ENCODE measurements at regions not wholly inside any gene's neighbourhood (a gene's known extent, or its start where the extent isn't known, plus 50 kb on each side); places are given as distances from the start of the nearest gene placed in this dataset.

- Histone ChIP-seq H3K4me1 (ENCODE audit: control insufficient read depth, insufficient read depth, low read length) (no peaks in the 10 kb centered on the region), H3K9me3 (ENCODE audit: control insufficient read depth, insufficient read depth, low read depth, low read length) (no peaks in the 10 kb centered on the region), H3K4me3 (ENCODE audit: low read depth, low read length) (no peak overlapping the region), H3K9ac (ENCODE audit: low read length) (no peak overlapping the region), H3K27me3 (ENCODE audit: control insufficient read depth, insufficient read depth, low read length) (no peaks in the 10 kb centered on the region), H3K27ac (ENCODE audit: low read depth, low read length) (no peak overlapping the region), H3K36me3 (ENCODE audit: control insufficient read depth, insufficient read depth, low read length) (no peaks in the 10 kb centered on the region)
Measured at GRCh38 chr13:33392794-33393405, 107.3 kb upstream of the STARD13 start.

GRCh38 chr13:33394294-33394932 lies 108.9 kb upstream of the STARD13 start:
- no peaks in the 10 kb centered on the region for H3K9me3 ChIP-seq (ENCODE audit: control insufficient read depth, insufficient read depth, low read depth, low read length)
- H3K27me3 ChIP-seq (ENCODE audit: control insufficient read depth, insufficient read depth, low read length) = no peaks in the 10 kb centered on the region
- H3K9ac ChIP-seq (ENCODE audit: low read length) = no peak overlapping the region
- no peak overlapping the region for H3K27ac ChIP-seq (ENCODE audit: low read depth, low read length)
- H3K4me1 ChIP-seq (ENCODE audit: control insufficient read depth, insufficient read depth, low read length) = no peaks in the 10 kb centered on the region
- H3K4me3 ChIP-seq (ENCODE audit: low read depth, low read length) = no peak overlapping the region
- H3K36me3 ChIP-seq (ENCODE audit: control insufficient read depth, insufficient read depth, low read length) = no peaks in the 10 kb centered on the region

- no peak overlapping the region for H3K27ac ChIP-seq (ENCODE audit: low read depth, low read length)
- no peaks in the 10 kb centered on the region for H3K27me3 ChIP-seq (ENCODE audit: control insufficient read depth, insufficient read depth, low read length)
- no peak overlapping the region for H3K9ac ChIP-seq (ENCODE audit: low read length)
- no peaks in the 10 kb centered on the region for H3K9me3 ChIP-seq (ENCODE audit: control insufficient read depth, insufficient read depth, low read depth, low read length)
- no peak overlapping the region for H3K4me3 ChIP-seq (ENCODE audit: low read depth, low read length)
- H3K4me1 ChIP-seq (ENCODE audit: control insufficient read depth, insufficient read depth, low read length) = no peaks in the 10 kb centered on the region
- no peaks in the 10 kb centered on the region for H3K36me3 ChIP-seq (ENCODE audit: control insufficient read depth, insufficient read depth, low read length)
Measured at GRCh38 chr13:33401238-33401637, 115.7 kb upstream of the STARD13 start.

GRCh38 chr13:33402975-33403374 lies 117.4 kb upstream of the STARD13 start:
- Histone ChIP-seq H3K9ac (ENCODE audit: low read length) (no peak overlapping the region), H3K9me3 (ENCODE audit: control insufficient read depth, insufficient read depth, low read depth, low read length) (no peaks in the 10 kb centered on the region), H3K27ac (ENCODE audit: low read depth, low read length) (no peak overlapping the region), H3K4me1 (ENCODE audit: control insufficient read depth, insufficient read depth, low read length) (no peaks in the 10 kb centered on the region), H3K4me3 (ENCODE audit: low read depth, low read length) (no peak overlapping the region), H3K27me3 (ENCODE audit: control insufficient read depth, insufficient read depth, low read length) (no peaks in the 10 kb centered on the region), H3K36me3 (ENCODE audit: control insufficient read depth, insufficient read depth, low read length) (no peaks in the 10 kb centered on the region)

- H3K27ac ChIP-seq (ENCODE audit: low read depth, low read length) = no peak overlapping the region
- no peaks in the 10 kb centered on the region for H3K9me3 ChIP-seq (ENCODE audit: control insufficient read depth, insufficient read depth, low read depth, low read length)
- no peaks in the 10 kb centered on the region for H3K4me1 ChIP-seq (ENCODE audit: control insufficient read depth, insufficient read depth, low read length)
- H3K27me3 ChIP-seq (ENCODE audit: control insufficient read depth, insufficient read depth, low read length) = no peaks in the 10 kb centered on the region
- no peaks in the 10 kb centered on the region for H3K36me3 ChIP-seq (ENCODE audit: control insufficient read depth, insufficient read depth, low read length)
- no peak overlapping the region for H3K4me3 ChIP-seq (ENCODE audit: low read depth, low read length)
- no peak overlapping the region for H3K9ac ChIP-seq (ENCODE audit: low read length)
Measured at GRCh38 chr13:33403807-33404362, 118.3 kb upstream of the STARD13 start.

- Histone ChIP-seq H3K36me3 (ENCODE audit: control insufficient read depth, insufficient read depth, low read length) (no peaks in the 10 kb centered on the region), H3K27me3 (ENCODE audit: control insufficient read depth, insufficient read depth, low read length) (no peaks in the 10 kb centered on the region), H3K4me3 (ENCODE audit: low read depth, low read length) (no peak overlapping the region), H3K9ac (ENCODE audit: low read length) (no peak overlapping the region), H3K4me1 (ENCODE audit: control insufficient read depth, insufficient read depth, low read length) (peaks cover 7% of the 10 kb centered on the region), H3K9me3 (ENCODE audit: control insufficient read depth, insufficient read depth, low read depth, low read length) (no peaks in the 10 kb centered on the region), H3K27ac (ENCODE audit: low read depth, low read length) (no peak overlapping the region)
Measured at GRCh38 chr13:33405371-33405770, 119.8 kb upstream of the STARD13 start.

- Histone ChIP-seq H3K36me3 (ENCODE audit: control insufficient read depth, insufficient read depth, low read length) (no peaks in the 10 kb centered on the region), H3K9ac (ENCODE audit: low read length) (no peak overlapping the region), H3K4me1 (ENCODE audit: control insufficient read depth, insufficient read depth, low read length) (peaks cover 15% of the 10 kb centered on the region), H3K4me3 (ENCODE audit: low read depth, low read length) (no peak overlapping the region), H3K27me3 (ENCODE audit: control insufficient read depth, insufficient read depth, low read length) (no peaks in the 10 kb centered on the region), H3K9me3 (ENCODE audit: control insufficient read depth, insufficient read depth, low read depth, low read length) (no peaks in the 10 kb centered on the region), H3K27ac (ENCODE audit: low read depth, low read length) (no peak overlapping the region)
Measured at GRCh38 chr13:33409673-33410510, 124.3 kb upstream of the STARD13 start.

GRCh38 chr13:33410619-33411018 lies 125.1 kb upstream of the STARD13 start:
- H3K27ac ChIP-seq (ENCODE audit: low read depth, low read length) = no peak overlapping the region
- no peaks in the 10 kb centered on the region for H3K36me3 ChIP-seq (ENCODE audit: control insufficient read depth, insufficient read depth, low read length)
- H3K27me3 ChIP-seq (ENCODE audit: control insufficient read depth, insufficient read depth, low read length) = no peaks in the 10 kb centered on the region
- peaks cover 15% of the 10 kb centered on the region for H3K4me1 ChIP-seq (ENCODE audit: control insufficient read depth, insufficient read depth, low read length)
- H3K4me3 ChIP-seq (ENCODE audit: low read depth, low read length) = no peak overlapping the region
- H3K9ac ChIP-seq (ENCODE audit: low read length) = no peak overlapping the region
- H3K9me3 ChIP-seq (ENCODE audit: control insufficient read depth, insufficient read depth, low read depth, low read length) = no peaks in the 10 kb centered on the region

GRCh38 chr13:33411312-33411711 lies 125.8 kb upstream of the STARD13 start:
- no peak overlapping the region for H3K27ac ChIP-seq (ENCODE audit: low read depth, low read length)
- H3K9ac ChIP-seq (ENCODE audit: low read length) = no peak overlapping the region
- no peaks in the 10 kb centered on the region for H3K36me3 ChIP-seq (ENCODE audit: control insufficient read depth, insufficient read depth, low read length)
- no peaks in the 10 kb centered on the region for H3K27me3 ChIP-seq (ENCODE audit: control insufficient read depth, insufficient read depth, low read length)
- H3K4me1 ChIP-seq (ENCODE audit: control insufficient read depth, insufficient read depth, low read length) = peaks cover 15% of the 10 kb centered on the region
- H3K4me3 ChIP-seq (ENCODE audit: low read depth, low read length) = no peak overlapping the region
- no peaks in the 10 kb centered on the region for H3K9me3 ChIP-seq (ENCODE audit: control insufficient read depth, insufficient read depth, low read depth, low read length)

- no peaks in the 10 kb centered on the region for H3K36me3 ChIP-seq (ENCODE audit: control insufficient read depth, insufficient read depth, low read length)
- no peak overlapping the region for H3K9ac ChIP-seq (ENCODE audit: low read length)
- H3K27ac ChIP-seq (ENCODE audit: low read depth, low read length) = no peak overlapping the region
- peaks cover 3% of the 10 kb centered on the region for H3K4me1 ChIP-seq (ENCODE audit: control insufficient read depth, insufficient read depth, low read length)
- no peaks in the 10 kb centered on the region for H3K9me3 ChIP-seq (ENCODE audit: control insufficient read depth, insufficient read depth, low read depth, low read length)
- no peak overlapping the region for H3K4me3 ChIP-seq (ENCODE audit: low read depth, low read length)
- no peaks in the 10 kb centered on the region for H3K27me3 ChIP-seq (ENCODE audit: control insufficient read depth, insufficient read depth, low read length)
Measured at GRCh38 chr13:33415822-33416221, 130.3 kb upstream of the STARD13 start.
